Kidney (tissue), 13 donors: ENCODE measurements at regions not wholly inside any gene's neighbourhood (a gene's known extent, or its start where the extent isn't known, plus 50 kb on each side); places are given as distances from the start of the nearest gene placed in this dataset.

Experiments used
- DNase-seq, 5 donors: peaks; one replicate each; pipeline ENCODE4 v3.0.0-alpha.2; 2013 to 2020
- FAIRE-seq: peaks from 2 replicates; lab custom pipeline; 2012; peaks lifted over from hg19 to GRCh38; lab: Jason Lieb, UNC
- H3K27ac ChIP-seq, 2 donors: one replicate each; pipeline ENCODE4 v1.7.0; 2013; ENCODE audit warnings: low read depth in 2 of 2, low read length in 2 of 2, inconsistent platforms in 1 of 2
- H3K27me3 ChIP-seq: one replicate; pipeline ENCODE4 v1.7.1; 2013; ENCODE audit warnings: low read length, inconsistent platforms; ENCODE audit not compliant: control insufficient read depth, insufficient read depth
- H3K36me3 ChIP-seq, 3 donors: one replicate each; pipeline versions ENCODE4 v1.7.0 to v1.7.1; 2013; ENCODE audit warnings: low read length in 3 of 3, control low read depth in 1 of 3, inconsistent platforms in 1 of 3; ENCODE audit not compliant: insufficient read depth in 3 of 3, control insufficient read depth in 2 of 3
- H3K4me1 ChIP-seq, 3 donors: one replicate each; pipeline versions ENCODE4 v1.7.0 to v1.7.1; 2013; ENCODE audit warnings: low read length in 3 of 3, inconsistent platforms in 1 of 3, low read depth in 1 of 3; ENCODE audit not compliant: control insufficient read depth in 2 of 3, insufficient read depth in 2 of 3
- H3K4me3 ChIP-seq, 3 donors: one replicate each; pipeline versions ENCODE4 v1.7.0 to v1.8.1; 2013; ENCODE audit warnings: low read length in 3 of 3, control low read depth in 1 of 3, inconsistent platforms in 1 of 3
- H3K9ac ChIP-seq, 3 donors: one replicate each; pipeline versions ENCODE4 v1.7.0 to v1.7.1; 2013; ENCODE audit warnings: low read length in 3 of 3, control low read depth in 1 of 3, inconsistent platforms in 1 of 3
- H3K9me3 ChIP-seq, 3 donors: one replicate each; pipeline versions ENCODE4 v1.7.0 to v1.7.1; 2013; ENCODE audit warnings: low read length in 3 of 3, control low read depth in 1 of 3, inconsistent platforms in 1 of 3; ENCODE audit not compliant: control insufficient read depth in 2 of 3, insufficient read depth in 1 of 3
- intact Hi-C: fragments of 100-400 bp; cut with DNase I; formaldehyde crosslinking; loops from one replicate; pipeline ENCODE4 v1.11.1; 2022
- TF ChIP-seq, protein P1 (sequence below): IDR thresholded peaks from 3 replicates; pipeline ENCODE4 v1.5.1; 2012; ENCODE audit warnings: mild to moderate bottlenecking, moderate library complexity, borderline replicate concordance; ENCODE audit not compliant: insufficient read depth; ENCODE audit errors: extremely low read depth
- donor health status: control.
- donor health status: control.
- donor health status: control.
- donor health status: control.
- donor health status: control.
- donor health status: DM: yes; HTN: yes; CAD: no.
- donor health status: Normal renal cell carcinoma (clear cell type).

DNA sequence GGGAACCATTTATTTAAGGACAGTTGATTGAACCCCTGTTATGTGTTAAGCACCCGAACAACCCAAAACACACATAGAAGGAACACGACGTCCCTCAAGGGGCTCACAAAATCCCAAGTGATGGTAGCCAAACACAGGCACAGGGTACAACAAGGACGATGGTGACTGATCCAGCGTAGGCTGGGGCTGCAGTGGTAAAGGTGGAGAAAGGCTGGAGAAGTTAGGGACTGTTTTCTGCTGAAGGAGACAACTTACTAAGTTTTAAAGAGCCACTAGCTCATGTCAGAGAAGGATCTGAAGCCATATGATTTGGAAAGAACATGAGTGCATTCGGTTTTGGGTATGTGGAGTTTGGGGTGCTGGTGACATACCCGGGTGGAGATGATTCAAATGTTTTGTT is 229.6 kb upstream of the TNRC6C start:
- H3K4me1 ChIP-seq, result peaks cover 0 to 6% (median under 1%) of the 10 kb centered on the region in 3 donors
- H3K27ac ChIP-seq, result no peak overlapping the region
- H3K36me3 ChIP-seq, result no peaks in the 10 kb centered on the region
- intact Hi-C loops, result no loop called here
- H3K27me3 ChIP-seq, result no peaks in the 10 kb centered on the region
- H3K4me3 ChIP-seq, result no peak overlapping the region
- FAIRE-seq (no peak), DNase-seq (no peak)
- TF ChIP-seq, protein P1, sequence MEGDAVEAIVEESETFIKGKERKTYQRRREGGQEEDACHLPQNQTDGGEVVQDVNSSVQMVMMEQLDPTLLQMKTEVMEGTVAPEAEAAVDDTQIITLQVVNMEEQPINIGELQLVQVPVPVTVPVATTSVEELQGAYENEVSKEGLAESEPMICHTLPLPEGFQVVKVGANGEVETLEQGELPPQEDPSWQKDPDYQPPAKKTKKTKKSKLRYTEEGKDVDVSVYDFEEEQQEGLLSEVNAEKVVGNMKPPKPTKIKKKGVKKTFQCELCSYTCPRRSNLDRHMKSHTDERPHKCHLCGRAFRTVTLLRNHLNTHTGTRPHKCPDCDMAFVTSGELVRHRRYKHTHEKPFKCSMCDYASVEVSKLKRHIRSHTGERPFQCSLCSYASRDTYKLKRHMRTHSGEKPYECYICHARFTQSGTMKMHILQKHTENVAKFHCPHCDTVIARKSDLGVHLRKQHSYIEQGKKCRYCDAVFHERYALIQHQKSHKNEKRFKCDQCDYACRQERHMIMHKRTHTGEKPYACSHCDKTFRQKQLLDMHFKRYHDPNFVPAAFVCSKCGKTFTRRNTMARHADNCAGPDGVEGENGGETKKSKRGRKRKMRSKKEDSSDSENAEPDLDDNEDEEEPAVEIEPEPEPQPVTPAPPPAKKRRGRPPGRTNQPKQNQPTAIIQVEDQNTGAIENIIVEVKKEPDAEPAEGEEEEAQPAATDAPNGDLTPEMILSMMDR, result no peak
- peaks cover 0 to 12% (median 6%) of the 10 kb centered on the region in 3 donors for H3K9me3 ChIP-seq
- H3K9ac ChIP-seq, result no peak overlapping the region

DNA sequence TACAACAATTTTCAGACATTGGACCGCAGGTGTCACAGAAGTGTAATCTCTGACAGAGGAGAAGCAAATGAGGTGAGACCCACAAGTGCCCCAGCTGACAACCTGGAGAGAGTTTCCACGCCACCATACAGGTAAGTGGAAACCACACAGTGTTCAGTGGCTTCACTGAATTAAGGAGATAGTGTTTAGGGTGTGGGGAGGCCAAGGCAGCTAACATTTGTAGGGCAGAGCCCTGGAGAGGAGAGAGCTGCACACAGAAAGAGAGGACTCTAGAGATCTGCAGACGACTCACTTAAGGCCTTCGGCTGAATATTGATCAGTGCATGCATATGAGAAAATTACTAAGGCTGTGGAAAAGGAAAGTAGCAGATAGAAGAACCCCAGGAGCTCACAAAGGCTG is 228.9 kb upstream of the TNRC6C start:
- Histone ChIP-seq H3K27me3 (no peaks in the 10 kb centered on the region), H3K36me3 (no peaks in the 10 kb centered on the region), H3K4me1 (peaks cover 0 to 8% (median 7%) of the 10 kb centered on the region in 3 donors), H3K27ac (no peak overlapping the region), H3K9me3 (peaks cover 0 to 12% (median 6%) of the 10 kb centered on the region in 3 donors), H3K9ac (no peak overlapping the region), H3K4me3 (no peak overlapping the region)
- TF ChIP-seq, protein P1, result no peak
- intact Hi-C loops, result no loop called here
- no peak for DNase-seq
- no peak for FAIRE-seq

DNA sequence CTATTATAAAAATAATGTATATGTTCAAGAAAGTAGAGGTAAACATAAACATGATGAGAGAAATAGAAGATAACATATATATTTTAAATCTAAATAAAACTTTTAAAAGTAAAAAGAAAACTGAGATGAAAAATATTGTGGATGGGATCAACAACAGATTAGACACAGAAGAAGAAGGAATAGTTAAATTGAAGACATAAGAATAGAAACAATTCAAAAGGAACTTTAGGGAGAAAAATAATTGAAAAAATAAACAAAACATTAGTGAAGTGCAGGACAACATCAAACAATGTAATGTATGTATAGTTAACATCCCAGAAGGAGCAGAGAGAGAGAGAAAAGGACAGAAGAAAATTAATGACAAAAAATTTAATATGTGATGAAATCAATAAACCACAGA is 228.1 kb upstream of the TNRC6C start:
- Histone ChIP-seq H3K27ac (no peak overlapping the region), H3K4me1 (peaks cover 0 to 13% (median 13%) of the 10 kb centered on the region in 3 donors), H3K27me3 (no peaks in the 10 kb centered on the region), H3K36me3 (no peaks in the 10 kb centered on the region), H3K9ac (no peak overlapping the region), H3K4me3 (no peak overlapping the region), H3K9me3 (peaks cover 0 to 12% (median 6%) of the 10 kb centered on the region in 3 donors)
- TF ChIP-seq, protein P1, result no peak
- no peak for DNase-seq
- intact Hi-C loops, result no loop called here
- peak; percentile 87 for FAIRE-seq
